Fibroblast of the aortic adventitia (primary cell): ENCODE measurements at regions not wholly inside any gene's neighbourhood (a gene's known extent, or its start where the extent isn't known, plus 50 kb on each side); places are given as distances from the start of the nearest gene placed in this dataset.

Experiments
- DNase-seq: peaks from one replicate; pipeline ENCODE4 v3.0.0-alpha.2; 2010; ENCODE audit warnings: low read depth
- H3K4me3 ChIP-seq: 2 replicates; pipeline ENCODE4 v1.5.1; 2011; ENCODE audit warnings: low read depth, mild to moderate bottlenecking, control low read depth, low read length, moderate library complexity
- TF ChIP-seq, protein P1 (sequence below): IDR thresholded peaks from 2 replicates; pipeline ENCODE4 v1.5.1; 2011; ENCODE audit warnings: mild to moderate bottlenecking, low read length, control low read depth, inconsistent platforms; ENCODE audit not compliant: insufficient read depth

- H3K4me3 ChIP-seq = no peak overlapping the region
- DNase-seq = no peak
These were observed 1373.6 kb upstream of the SPRY2 start for GRCh38 chr13:81714513-81714912.

GRCh38 chr13:81713201-81713600 is 1372.3 kb upstream of the SPRY2 start:
- no peak for DNase-seq
- TF ChIP-seq, protein P1, sequence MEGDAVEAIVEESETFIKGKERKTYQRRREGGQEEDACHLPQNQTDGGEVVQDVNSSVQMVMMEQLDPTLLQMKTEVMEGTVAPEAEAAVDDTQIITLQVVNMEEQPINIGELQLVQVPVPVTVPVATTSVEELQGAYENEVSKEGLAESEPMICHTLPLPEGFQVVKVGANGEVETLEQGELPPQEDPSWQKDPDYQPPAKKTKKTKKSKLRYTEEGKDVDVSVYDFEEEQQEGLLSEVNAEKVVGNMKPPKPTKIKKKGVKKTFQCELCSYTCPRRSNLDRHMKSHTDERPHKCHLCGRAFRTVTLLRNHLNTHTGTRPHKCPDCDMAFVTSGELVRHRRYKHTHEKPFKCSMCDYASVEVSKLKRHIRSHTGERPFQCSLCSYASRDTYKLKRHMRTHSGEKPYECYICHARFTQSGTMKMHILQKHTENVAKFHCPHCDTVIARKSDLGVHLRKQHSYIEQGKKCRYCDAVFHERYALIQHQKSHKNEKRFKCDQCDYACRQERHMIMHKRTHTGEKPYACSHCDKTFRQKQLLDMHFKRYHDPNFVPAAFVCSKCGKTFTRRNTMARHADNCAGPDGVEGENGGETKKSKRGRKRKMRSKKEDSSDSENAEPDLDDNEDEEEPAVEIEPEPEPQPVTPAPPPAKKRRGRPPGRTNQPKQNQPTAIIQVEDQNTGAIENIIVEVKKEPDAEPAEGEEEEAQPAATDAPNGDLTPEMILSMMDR = no peak

More at GRCh38 chr13:81714513-81714912, 1373.6 kb upstream of the SPRY2 start:
- TF ChIP-seq, protein P1 = no peak

GRCh38 chr13:81697826-81698225 is 1356.9 kb upstream of the SPRY2 start:
- H3K4me3 ChIP-seq = no peak overlapping the region
- TF ChIP-seq, protein P1 = no peak
- DNase-seq = no peak

More at GRCh38 chr13:81713201-81713600, 1372.3 kb upstream of the SPRY2 start:
- H3K4me3 ChIP-seq = no peak overlapping the region

DNA sequence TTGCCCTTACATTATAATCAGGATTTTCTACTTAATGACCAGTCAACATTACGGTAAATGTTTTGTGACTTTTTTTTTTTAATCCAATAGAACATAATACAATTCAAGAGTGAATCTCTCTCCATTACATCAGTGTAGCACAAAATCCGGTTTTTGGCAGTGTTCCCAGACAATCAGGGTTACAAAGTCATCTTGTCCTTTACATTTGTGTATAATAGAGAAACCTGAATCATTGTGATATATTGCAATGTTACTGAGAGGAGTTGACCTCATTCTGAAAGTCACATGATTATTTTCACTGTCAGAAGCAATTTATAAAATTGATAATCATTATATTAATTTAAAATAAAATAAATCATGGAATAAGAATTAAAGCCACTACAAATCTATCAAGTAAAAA is 1346.0 kb upstream of the SPRY2 start:
- no peak overlapping the region for H3K4me3 ChIP-seq
- DNase-seq = no peak

GRCh38 chr13:81683521-81683920 is 1342.6 kb upstream of the SPRY2 start:
- no peak overlapping the region for H3K4me3 ChIP-seq
- DNase-seq = no peak
- TF ChIP-seq, protein P1 = no peak

More for the DNA sequence above, 1346.0 kb upstream of the SPRY2 start:
- TF ChIP-seq, protein P1 = no peak

DNA sequence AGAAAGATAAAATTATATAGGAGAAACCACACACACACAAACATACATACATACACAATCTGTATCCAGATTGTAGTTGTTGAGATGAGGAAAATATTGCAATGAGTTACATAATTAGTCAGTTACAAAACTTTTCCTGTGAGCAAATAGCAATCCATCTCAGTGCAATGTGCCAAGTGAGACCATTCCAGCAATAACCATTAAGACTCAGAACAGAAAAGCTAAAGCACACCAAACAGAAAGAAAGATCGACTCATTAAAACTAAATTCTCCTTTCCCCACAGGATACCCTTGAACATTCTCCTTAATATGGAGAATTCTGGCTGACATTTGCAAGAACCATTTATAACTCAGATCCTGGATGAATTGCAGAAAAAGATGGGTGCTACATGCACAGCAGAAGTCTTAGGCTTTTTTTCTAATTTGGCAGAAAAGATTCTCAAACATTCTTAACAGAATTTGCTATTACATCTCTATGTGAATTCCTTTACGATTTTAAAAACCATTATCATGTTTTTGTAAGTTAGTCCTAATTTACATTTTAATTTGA is 1341.2 kb upstream of the SPRY2 start:
- no peak overlapping the region for H3K4me3 ChIP-seq
- TF ChIP-seq, protein P1 = no peak

DNA sequence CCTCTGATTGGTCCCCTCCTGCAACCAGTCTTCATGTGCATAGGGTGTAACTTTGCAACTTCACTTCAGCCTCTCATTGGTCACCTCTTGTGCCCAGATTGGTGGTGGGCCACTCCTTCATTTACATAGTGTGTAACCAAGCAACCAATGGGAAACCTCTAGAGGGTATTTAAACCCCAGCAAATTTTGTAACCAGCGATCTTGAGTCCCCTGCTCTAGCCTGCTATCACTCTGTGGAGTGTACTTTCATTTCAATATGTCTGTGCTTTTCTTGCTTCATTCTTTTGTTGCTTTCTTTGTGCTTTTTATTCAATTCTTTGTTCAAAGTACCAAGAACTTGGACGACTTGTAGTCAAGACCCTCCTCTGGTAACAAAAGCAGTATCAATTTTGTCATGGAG is 1336.9 kb upstream of the SPRY2 start:
- TF ChIP-seq, protein P1 = no peak
- no peak for DNase-seq
- no peak overlapping the region for H3K4me3 ChIP-seq

More for the DNA sequence above, 1341.2 kb upstream of the SPRY2 start:
- DNase-seq = no peak
